ENCODE measurements at regions not wholly inside any gene's neighbourhood (a gene's known extent, or its start where the extent isn't known, plus 50 kb on each side); places are given as distances from the start of the nearest gene placed in this dataset.

DNA sequence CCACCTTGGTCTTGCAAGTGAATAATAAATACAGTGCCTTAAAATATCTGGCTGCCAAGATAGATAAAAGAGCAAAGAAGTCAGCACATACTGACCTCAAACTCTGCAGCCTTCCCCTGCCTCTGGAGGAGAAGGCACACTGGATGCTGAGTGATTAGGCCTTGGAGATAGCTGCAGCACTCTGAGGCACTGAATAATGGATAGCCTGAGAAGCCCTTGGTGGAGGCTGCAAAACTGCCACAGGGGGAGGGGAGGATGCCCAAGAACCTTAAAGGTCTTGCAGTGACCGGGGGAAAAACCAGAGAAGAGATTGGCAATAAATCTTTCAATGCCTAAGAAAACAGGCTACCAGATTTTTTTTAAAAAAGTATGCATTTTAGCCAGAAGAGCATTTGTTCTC, 167.4 kb upstream of the PRMT6 start:
- intact Hi-C loops (cut with DNase I), result no loop called here
- no peak for DNase-seq (ENCODE audit: extremely low spot score in 2 of 2)
- no peak for TF ChIP-seq POLR2A (IDR thresholded peaks at IDR 0.05)
- TF ChIP-seq POLR2AphosphoS5 (IDR thresholded peaks at IDR 0.05; ENCODE audit: insufficient read depth in 1 of 2, low read depth in 1 of 2), result no peak
- TF ChIP-seq, protein P1, sequence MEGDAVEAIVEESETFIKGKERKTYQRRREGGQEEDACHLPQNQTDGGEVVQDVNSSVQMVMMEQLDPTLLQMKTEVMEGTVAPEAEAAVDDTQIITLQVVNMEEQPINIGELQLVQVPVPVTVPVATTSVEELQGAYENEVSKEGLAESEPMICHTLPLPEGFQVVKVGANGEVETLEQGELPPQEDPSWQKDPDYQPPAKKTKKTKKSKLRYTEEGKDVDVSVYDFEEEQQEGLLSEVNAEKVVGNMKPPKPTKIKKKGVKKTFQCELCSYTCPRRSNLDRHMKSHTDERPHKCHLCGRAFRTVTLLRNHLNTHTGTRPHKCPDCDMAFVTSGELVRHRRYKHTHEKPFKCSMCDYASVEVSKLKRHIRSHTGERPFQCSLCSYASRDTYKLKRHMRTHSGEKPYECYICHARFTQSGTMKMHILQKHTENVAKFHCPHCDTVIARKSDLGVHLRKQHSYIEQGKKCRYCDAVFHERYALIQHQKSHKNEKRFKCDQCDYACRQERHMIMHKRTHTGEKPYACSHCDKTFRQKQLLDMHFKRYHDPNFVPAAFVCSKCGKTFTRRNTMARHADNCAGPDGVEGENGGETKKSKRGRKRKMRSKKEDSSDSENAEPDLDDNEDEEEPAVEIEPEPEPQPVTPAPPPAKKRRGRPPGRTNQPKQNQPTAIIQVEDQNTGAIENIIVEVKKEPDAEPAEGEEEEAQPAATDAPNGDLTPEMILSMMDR (IDR thresholded peaks at IDR 0.05), result no peak
- H3K27me3 ChIP-seq, result no peaks in the 10 kb centered on the region
- no peak overlapping the region for H3K27ac ChIP-seq
- H3K4me1 ChIP-seq, result no peaks in the 10 kb centered on the region
- no peaks in the 10 kb centered on the region for H3K9me3 ChIP-seq
- H3K4me3 ChIP-seq, result no peak overlapping the region
- no peaks in the 10 kb centered on the region for H3K36me3 ChIP-seq

DNA sequence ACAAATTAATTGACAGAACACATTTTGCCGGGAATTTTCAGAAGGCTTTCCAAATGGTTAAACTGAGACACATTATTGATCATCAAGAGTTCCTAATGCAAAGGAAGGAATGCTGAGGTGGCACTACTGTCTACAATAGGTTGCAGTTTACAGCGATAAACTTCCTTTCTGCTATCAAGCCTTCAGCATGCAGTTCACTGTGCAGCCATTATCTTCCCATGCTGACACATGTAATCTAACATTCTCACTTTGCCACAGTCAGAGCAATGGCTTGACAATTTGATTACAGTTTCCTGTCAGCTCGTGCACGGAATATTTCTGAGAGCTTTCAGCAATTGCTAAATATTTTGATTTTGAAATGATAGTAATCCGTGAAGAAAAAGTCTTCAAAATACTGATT, 166.9 kb upstream of the PRMT6 start:
- no peaks in the 10 kb centered on the region for H3K4me1 ChIP-seq
- intact Hi-C loops (cut with DNase I), result no loop called here
- DNase-seq (ENCODE audit: extremely low spot score in 2 of 2), result no peak
- H3K27me3 ChIP-seq, result no peaks in the 10 kb centered on the region
- TF ChIP-seq POLR2AphosphoS5 (IDR thresholded peaks at IDR 0.05; ENCODE audit: insufficient read depth in 1 of 2, low read depth in 1 of 2), result no peak
- TF ChIP-seq POLR2A (IDR thresholded peaks at IDR 0.05), result no peak
- TF ChIP-seq, protein P1 (IDR thresholded peaks at IDR 0.05), result no peak
- no peaks in the 10 kb centered on the region for H3K9me3 ChIP-seq
- H3K36me3 ChIP-seq, result no peaks in the 10 kb centered on the region
- H3K4me3 ChIP-seq, result no peak overlapping the region
- no peak overlapping the region for H3K27ac ChIP-seq

GRCh38 chr1:106897976-106898375, 158.5 kb upstream of the PRMT6 start:
- Histone ChIP-seq H3K4me1 (no peaks in the 10 kb centered on the region), H3K9me3 (no peaks in the 10 kb centered on the region), H3K36me3 (no peaks in the 10 kb centered on the region), H3K27ac (no peak overlapping the region), H3K4me3 (no peak overlapping the region), H3K27me3 (no peaks in the 10 kb centered on the region)
- TF ChIP-seq POLR2A (IDR thresholded peaks at IDR 0.05) (no peak), POLR2AphosphoS5 (IDR thresholded peaks at IDR 0.05; ENCODE audit: insufficient read depth in 1 of 2, low read depth in 1 of 2) (no peak)
- TF ChIP-seq, protein P1 (IDR thresholded peaks at IDR 0.05), result no peak
- intact Hi-C loops (cut with DNase I), result no loop called here
- no peak for DNase-seq (ENCODE audit: extremely low spot score in 2 of 2)

GRCh38 chr1:106899644-106900043, 156.8 kb upstream of the PRMT6 start:
- intact Hi-C loops (cut with DNase I), result no loop called here
- Histone ChIP-seq H3K9me3 (no peaks in the 10 kb centered on the region), H3K36me3 (no peaks in the 10 kb centered on the region), H3K4me3 (no peak overlapping the region), H3K27me3 (no peaks in the 10 kb centered on the region), H3K27ac (no peak overlapping the region), H3K4me1 (no peaks in the 10 kb centered on the region)
- TF ChIP-seq, protein P1 (IDR thresholded peaks at IDR 0.05), result no peak
- TF ChIP-seq POLR2AphosphoS5 (IDR thresholded peaks at IDR 0.05; ENCODE audit: insufficient read depth in 1 of 2, low read depth in 1 of 2) (no peak), POLR2A (IDR thresholded peaks at IDR 0.05) (no peak)
- DNase-seq (ENCODE audit: extremely low spot score in 2 of 2), result no peak

- Histone ChIP-seq H3K4me3 (no peak overlapping the region), H3K36me3 (no peaks in the 10 kb centered on the region)
- TF ChIP-seq, protein P1 (IDR thresholded peaks at IDR 0.05), result no peak
- TF ChIP-seq POLR2AphosphoS5 (IDR thresholded peaks at IDR 0.05; ENCODE audit: insufficient read depth in 1 of 2, low read depth in 1 of 2) (no peak), POLR2A (IDR thresholded peaks at IDR 0.05) (no peak)
These were observed 148.7 kb upstream of the PRMT6 start for GRCh38 chr1:106907795-106908194.

More at GRCh38 chr1:106907795-106908194, 148.7 kb upstream of the PRMT6 start:
- Histone ChIP-seq H3K27me3 (no peaks in the 10 kb centered on the region), H3K27ac (no peak overlapping the region), H3K9me3 (no peaks in the 10 kb centered on the region), H3K4me1 (no peaks in the 10 kb centered on the region)
- intact Hi-C loops (cut with DNase I), result no loop called here
- no peak for DNase-seq (ENCODE audit: extremely low spot score in 2 of 2)
